ENCODE measurements at regions not wholly inside any gene's neighbourhood (a gene's known extent, or its start where the extent isn't known, plus 50 kb on each side); places are given as distances from the start of the nearest gene placed in this dataset.
"Not testable (repeated sequence)": the region's sequence is repeated elsewhere in the genome, so short reads cannot be mapped to it uniquely, and the experiment has no call there.

- TF ChIP-seq E2F4 (CRISPR knock-in tag; IDR thresholded peaks at IDR 0.05; ENCODE audit: borderline replicate concordance, low read depth) (no peak), NR3C1 (CRISPR knock-in tag; conservative IDR thresholded peaks at IDR 0.05; ENCODE audit: low read depth) (no peak), JAZF1 (CRISPR knock-in tag; IDR thresholded peaks at IDR 0.05) (no peak), FOXP1 (CRISPR knock-in tag; IDR thresholded peaks at IDR 0.05; ENCODE audit: borderline replicate concordance) (no peak), MYBL2 (CRISPR knock-in tag; IDR thresholded peaks at IDR 0.05) (no peak), KAT7 (CRISPR knock-in tag; IDR thresholded peaks at IDR 0.05; ENCODE audit: borderline replicate concordance) (no peak), AFF4 (CRISPR knock-in tag; IDR thresholded peaks at IDR 0.05; ENCODE audit: borderline replicate concordance) (no peak), ZNF219 (CRISPR knock-in tag; IDR thresholded peaks at IDR 0.05; ENCODE audit: borderline replicate concordance) (no peak)
These were observed 356.6 kb upstream of the UBE2E2 start (continued) for GRCh38 chr3:22846566-22846965.

- POLR2A ChIA-PET; CTCF ChIA-PET; H3K4me1 Mint-ChIP-seq; H3K9me3 Mint-ChIP-seq; H3K27ac Mint-ChIP-seq; H3K36me3 Mint-ChIP-seq; ATAC-seq; DNase-seq (ENCODE audit: low spot score); H3K27me3 Mint-ChIP-seq (ENCODE audit: low read depth); H3K4me3 Mint-ChIP-seq: not testable (repeated sequence)
These were observed 353.5 kb upstream of the UBE2E2 start for GRCh38 chr3:22849583-22849982.

GRCh38 chr3:22856811-22857210 is 346.3 kb upstream of the UBE2E2 start:
- Mint-ChIP-seq H3K36me3 (peaks cover 4% of the 10 kb centered on the region; the same call in 1 of the 2 replicates), H3K27me3 (ENCODE audit: low read depth) (no peaks in the 10 kb centered on the region), H3K9me3 (peaks cover 17% of the 10 kb centered on the region), H3K27ac (no peak overlapping the region), H3K4me3 (no peak overlapping the region), H3K4me1 (peaks cover 7% of the 10 kb centered on the region)
- ChIA-PET POLR2A (no interaction called here), CTCF (no interaction called here)
- no peak for DNase-seq (ENCODE audit: low spot score)
- ATAC-seq: no peak
- TF ChIP-seq CREB1 (CRISPR knock-in tag; IDR thresholded peaks at IDR 0.05): no peak
- TF ChIP-seq FOXK1 (CRISPR knock-in tag; IDR thresholded peaks at IDR 0.05): no peak
- no peak for TF ChIP-seq ETV6 (CRISPR knock-in tag; IDR thresholded peaks at IDR 0.05)
- TF ChIP-seq AFF4 (CRISPR knock-in tag; IDR thresholded peaks at IDR 0.05; ENCODE audit: borderline replicate concordance): no peak
- no peak for TF ChIP-seq TCF7 (CRISPR knock-in tag; IDR thresholded peaks at IDR 0.05; ENCODE audit: low read depth)
- no peak for TF ChIP-seq E2F1 (CRISPR knock-in tag; IDR thresholded peaks at IDR 0.05)
- TF ChIP-seq MLX (CRISPR knock-in tag; IDR thresholded peaks at IDR 0.05): no peak
- TF ChIP-seq ZNF425 (CRISPR knock-in tag; conservative IDR thresholded peaks at IDR 0.05): no peak
- TF ChIP-seq TEAD4 (CRISPR knock-in tag; IDR thresholded peaks at IDR 0.05): no peak
- no peak for TF ChIP-seq USF2 (CRISPR knock-in tag; IDR thresholded peaks at IDR 0.05)
- TF ChIP-seq HMGA2 (CRISPR knock-in tag; IDR thresholded peaks at IDR 0.05): no peak

All from WTC11 (cell line).